HT1080 (cell line): ENCODE measurements at regions not wholly inside any gene's neighbourhood (a gene's known extent, or its start where the extent isn't known, plus 50 kb on each side); places are given as distances from the start of the nearest gene placed in this dataset.

Source experiments
- DNase-seq: peaks from one replicate; pipeline ENCODE4 v3.0.0-alpha.2; 2015; ENCODE audit warnings: low read depth

DNA sequence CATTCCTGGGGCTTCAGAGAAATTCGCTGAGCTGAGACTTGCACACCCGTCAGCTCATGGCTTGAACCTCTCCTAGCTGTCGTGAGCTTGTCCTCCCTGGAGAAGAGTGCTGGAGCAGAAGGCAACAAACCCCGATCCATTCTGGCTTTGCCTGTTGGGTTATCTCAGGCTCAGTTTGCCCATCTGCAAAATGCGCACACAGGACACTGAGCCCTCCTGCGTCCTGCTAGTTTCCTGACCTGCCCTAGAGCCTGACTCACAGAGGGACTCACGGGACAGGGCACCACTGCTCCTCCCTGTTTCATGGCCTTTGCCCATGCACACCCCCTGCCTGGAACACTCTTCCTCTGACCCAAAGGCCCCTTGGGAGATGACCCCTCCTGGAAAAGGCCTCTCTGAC lies 365.0 kb downstream of the MN1 start:
- no peak for DNase-seq

GRCh38 chr22:27437570-27437969 lies 364.0 kb downstream of the MN1 start:
- DNase-seq: no peak

DNA sequence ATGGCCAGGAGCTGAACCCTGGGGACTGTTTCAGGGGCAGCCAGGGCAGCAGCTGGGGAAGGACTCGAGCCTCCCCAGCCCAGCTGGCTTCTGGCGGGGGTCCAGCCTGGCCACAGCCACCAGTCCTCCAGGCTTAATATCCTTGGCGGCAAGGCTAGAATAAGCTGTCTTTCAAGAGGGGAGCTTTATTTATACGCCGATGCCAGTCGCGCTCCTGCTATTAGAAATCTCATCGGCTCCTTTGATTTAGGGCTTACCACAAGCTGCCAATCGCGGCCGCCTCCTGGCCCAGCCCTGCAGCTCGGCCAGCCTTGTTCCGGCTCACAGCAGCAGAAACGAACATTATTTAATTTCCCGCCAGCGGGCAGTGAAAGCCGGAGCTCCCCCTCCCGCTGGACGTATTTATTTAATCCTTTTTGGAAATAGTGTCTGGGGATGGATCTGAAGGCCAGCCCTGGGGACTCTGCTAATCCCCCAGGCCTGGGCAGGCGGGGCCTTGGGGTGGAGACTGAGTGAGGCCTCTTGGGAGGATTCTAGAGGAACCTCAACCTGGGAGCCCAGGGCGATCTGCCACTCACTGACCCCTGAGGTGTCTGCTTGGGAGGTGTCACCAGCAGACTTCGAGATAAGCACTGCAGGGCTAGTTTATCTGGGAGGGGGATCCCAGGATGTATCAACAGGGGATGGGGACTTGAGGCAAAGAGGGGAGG lies 363.1 kb downstream of the MN1 start:
- no peak for DNase-seq

DNA sequence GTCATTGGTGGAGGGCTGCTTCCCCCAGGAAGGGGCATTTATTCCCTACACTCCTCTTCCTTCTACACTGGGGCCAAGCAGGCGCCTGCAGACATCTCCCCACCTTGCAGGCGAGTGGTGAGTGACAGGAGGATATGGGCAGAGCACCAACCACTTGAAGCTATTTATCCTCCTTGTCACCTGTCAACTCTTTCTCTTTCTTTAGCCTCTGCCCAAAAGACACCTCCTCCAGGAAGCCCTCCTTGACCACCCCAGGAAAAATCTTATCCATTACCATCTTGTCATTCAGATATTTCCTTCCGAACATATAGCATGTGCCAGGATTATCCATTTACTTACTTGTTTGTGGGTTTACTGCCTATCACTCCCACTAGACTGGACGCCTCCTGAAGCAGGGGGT lies 362.4 kb downstream of the MN1 start:
- no peak for DNase-seq

DNA sequence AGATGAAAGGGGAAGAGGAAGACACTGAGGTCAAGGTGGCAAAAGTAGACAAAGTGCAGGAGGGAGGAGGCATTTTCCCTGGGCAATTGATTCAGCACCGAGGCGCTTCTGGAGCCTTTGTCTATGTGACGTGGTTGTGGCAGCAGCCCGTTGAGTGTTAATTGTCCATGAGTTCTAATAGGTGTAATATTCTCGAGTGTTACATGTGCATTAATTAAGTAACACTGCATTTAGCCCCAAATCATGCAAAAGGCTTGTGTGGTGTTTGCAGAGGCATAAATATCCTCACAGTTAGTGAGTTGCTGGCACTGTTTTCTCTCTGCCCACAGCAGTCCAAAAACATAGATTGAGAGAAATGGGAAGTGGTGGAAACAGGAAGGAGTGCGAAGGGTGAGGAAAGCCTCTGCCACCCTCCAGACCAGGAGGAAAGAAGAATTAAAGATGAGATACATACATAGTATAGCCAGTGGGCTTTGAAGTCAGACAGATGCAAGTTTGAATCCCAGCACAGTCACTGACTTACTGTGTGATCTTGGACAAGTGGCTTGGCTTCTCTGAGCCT lies 361.2 kb downstream of the MN1 start:
- no peak for DNase-seq

GRCh38 chr22:27441706-27442475 lies 359.7 kb downstream of the MN1 start:
- DNase-seq: no peak

DNA sequence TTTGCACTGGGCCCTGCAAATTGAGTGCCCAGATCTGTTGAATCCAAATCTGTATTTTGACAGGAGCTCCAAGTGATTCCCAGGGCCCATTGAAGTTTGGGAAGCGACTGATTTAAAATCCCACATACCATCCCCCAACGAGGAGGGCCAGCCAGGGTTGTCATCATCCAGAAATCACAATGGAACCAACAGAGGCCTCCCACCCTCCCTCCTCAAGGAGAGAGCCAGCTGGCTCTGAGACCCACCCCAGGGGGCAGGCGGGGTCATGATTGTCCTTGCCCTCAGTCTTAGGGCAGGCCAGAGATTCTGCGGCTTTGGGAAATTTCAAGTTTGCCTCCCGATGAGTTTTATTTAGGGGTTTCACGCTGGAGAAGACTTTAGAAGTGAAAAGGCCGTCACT lies 358.2 kb downstream of the MN1 start:
- no peak for DNase-seq

- no peak for DNase-seq
Measured at GRCh38 chr22:27445881-27446280, 355.7 kb downstream of the MN1 start.

GRCh38 chr22:27447289-27447688 lies 354.3 kb downstream of the MN1 start:
- no peak for DNase-seq

GRCh38 chr22:27450448-27450847 lies 351.1 kb downstream of the MN1 start:
- no peak for DNase-seq

GRCh38 chr22:27452245-27452644 lies 349.3 kb downstream of the MN1 start:
- no peak for DNase-seq

- DNase-seq: no peak
Measured at GRCh38 chr22:27452922-27453321, 348.6 kb downstream of the MN1 start.

GRCh38 chr22:27453725-27454124 lies 347.8 kb downstream of the MN1 start:
- DNase-seq: no peak

DNA sequence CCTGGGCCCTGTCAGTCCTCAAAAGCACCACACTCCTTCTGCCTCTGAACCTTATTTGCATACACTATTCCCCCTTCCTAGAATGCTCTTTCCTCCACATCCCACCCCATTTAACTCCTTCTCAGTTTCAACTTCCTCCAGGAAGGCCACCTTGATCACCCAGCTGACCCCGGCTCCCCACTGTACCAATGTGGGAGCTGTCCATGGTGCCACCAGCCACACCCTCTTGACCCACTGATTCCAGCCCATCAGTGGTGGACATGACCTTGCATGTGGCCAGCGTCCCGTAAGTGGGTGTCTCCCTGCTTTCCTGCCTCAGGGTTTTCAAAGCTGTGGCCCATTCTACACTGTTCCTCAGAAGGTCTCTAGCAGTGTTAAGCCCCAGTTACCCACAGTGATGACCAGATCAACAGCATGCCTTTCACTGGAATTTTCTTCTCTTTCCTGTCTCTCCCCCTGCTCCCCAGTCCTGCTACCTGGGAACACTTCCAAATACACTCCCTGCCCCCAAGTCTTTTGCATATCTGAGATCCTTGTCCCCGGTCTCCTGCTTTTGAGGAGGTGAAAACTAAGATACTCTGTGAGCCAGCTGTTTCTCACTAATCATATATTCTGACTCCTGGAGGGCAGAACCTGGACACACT lies 346.6 kb downstream of the MN1 start:
- DNase-seq: no peak

DNA sequence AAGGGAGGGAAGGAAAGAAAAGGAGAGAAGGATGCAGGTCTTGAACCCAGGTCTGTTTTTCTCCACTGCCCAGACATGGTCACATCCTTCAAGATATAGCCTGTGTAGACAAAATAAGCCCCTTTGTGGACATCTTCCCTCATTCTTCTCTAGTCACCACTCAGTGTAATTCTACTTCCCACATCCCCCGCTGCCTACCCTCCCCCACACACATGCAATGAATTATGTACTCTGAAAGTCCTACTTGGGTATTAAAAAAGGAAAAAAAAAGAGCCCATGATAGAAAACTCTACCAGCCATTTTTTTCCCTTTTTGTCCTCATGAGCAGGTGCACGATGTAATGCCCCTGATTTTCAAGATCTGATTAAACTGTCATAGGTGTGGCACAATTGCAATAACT lies 346.0 kb downstream of the MN1 start:
- no peak for DNase-seq

GRCh38 chr22:27456696-27457503 lies 344.7 kb downstream of the MN1 start:
- peak; percentile 96 for DNase-seq

DNA sequence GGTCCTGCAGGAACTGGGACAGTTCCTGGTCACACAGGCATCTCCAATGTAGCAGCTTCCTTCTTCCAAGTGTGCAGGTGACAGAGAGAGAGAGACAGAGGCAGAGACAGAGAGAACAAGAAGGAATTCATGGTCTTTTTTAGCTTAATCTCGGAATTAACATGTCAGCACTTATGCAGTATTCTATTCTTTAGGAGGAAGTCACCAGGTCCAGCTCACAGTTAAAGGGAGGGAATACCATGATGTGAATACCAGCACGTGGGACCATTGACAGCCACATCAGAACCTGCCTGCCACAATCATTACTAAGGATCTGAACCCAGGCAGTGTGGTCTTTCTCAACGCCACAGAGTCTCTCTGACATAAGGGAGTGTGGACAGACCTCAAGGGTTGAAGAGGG lies 341.6 kb downstream of the MN1 start:
- no peak for DNase-seq

DNA sequence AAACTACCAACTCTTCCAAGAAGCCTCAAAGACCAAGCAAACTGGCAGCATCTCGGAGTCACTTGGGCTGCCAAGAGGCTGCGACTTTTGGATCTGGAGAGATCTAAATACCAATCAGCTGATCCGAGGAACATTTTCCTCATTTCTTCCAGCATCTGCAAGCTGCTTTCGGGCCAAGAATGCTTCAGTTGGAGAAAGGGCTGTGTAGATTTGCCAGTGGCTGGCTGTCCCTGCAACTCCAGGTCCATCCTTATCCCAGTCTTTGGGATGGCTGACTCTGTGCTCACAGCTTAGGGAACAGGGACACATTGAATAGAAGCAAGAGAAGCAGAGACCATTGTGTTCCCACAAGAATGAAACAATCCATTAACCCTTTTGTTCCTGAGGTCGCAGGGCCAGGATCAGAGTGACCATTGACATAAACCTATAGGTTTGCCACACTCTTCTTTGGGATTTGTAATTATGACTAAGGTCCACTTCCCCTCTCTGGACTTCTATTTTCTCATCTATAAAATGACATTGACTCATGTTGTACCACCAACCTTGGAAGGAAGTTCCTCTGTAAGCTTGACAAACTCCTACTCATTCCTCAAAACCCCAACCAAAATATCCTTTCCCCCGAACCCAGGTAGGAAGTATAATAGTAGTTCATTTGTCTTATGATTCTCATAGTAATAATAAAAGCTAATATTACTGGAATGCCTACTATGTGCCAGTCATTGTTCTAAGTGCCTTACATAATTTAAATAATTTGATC lies 340.8 kb downstream of the MN1 start:
- DNase-seq: peak; percentile 84

DNA sequence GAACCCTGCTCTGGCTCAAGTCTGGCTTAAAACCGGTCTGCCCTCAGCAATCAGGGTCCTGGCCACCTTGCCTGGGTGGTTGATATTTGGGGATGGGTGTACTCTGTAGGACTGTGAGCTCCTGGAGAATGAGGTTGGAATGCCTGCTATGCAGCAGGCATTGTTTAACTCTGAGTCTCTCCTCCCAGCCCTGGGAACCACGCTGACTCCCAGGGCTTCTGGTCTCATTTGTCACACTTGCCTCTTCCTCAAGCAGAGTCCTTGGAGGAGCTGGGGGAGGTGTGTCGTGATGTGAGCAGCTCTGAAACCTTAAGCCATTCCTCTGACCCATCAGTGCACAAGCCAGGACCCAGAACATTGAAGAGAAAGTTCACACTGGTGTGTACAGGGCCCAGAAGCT lies 340.1 kb downstream of the MN1 start:
- DNase-seq: peak; percentile 96

DNA sequence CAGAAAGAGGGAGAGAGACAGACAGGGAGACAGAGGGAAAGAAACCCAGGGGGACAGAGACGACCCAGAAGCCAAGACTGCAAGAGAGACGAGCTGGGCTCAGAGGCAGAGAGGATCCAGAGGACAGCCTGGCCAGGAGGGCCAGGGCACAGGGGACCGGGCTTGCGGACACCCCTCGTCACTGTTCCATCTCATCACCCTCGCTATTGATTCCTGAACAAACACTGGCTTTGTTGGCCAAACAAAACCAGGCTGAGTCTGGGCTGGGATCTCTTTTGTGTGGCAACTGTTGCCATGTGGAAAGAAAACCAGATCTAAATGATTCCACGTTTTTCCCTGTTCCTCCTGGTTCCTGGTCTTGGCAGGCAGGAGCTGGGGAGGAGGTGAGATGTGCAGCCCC lies 339.4 kb downstream of the MN1 start:
- no peak for DNase-seq
